ENCODE measurements at regions not wholly inside any gene's neighbourhood (a gene's known extent, or its start where the extent isn't known, plus 50 kb on each side); places are given as distances from the start of the nearest gene placed in this dataset.

- TF ChIP-seq CTCF (IDR thresholded peaks at IDR 0.05) (no peak), POLR2AphosphoS5 (IDR thresholded peaks at IDR 0.05) (no peak)
These were observed 76.6 kb upstream of the CXXC4 start for GRCh38 chr4:104571341-104571740.
